ENCODE measurements at regions not wholly inside any gene's neighbourhood (a gene's known extent, or its start where the extent isn't known, plus 50 kb on each side); places are given as distances from the start of the nearest gene placed in this dataset.
"Not testable (repeated sequence)": the region's sequence is repeated elsewhere in the genome, so short reads cannot be mapped to it uniquely, and the experiment has no call there.

GRCh38 chr4:26218677-26219605 lies 101.9 kb upstream of the RBPJ start:
- no peak for DNase-seq

- DNase-seq: no peak
Measured at GRCh38 chr4:26220696-26221095, 100.1 kb upstream of the RBPJ start.

- no peak for DNase-seq
Measured at GRCh38 chr4:26223155-26223554, 97.7 kb upstream of the RBPJ start.

GRCh38 chr4:26226629-26227376 lies 94.0 kb upstream of the RBPJ start:
- DNase-seq: no peak

- no peak for DNase-seq
Measured at GRCh38 chr4:26227601-26228229, 93.1 kb upstream of the RBPJ start.

GRCh38 chr4:26228883-26229282 lies 91.9 kb upstream of the RBPJ start:
- DNase-seq: no peak

- DNase-seq: no peak
Measured at GRCh38 chr4:26229974-26230373, 90.8 kb upstream of the RBPJ start.

GRCh38 chr4:26233350-26233749 lies 87.5 kb upstream of the RBPJ start:
- no peak for DNase-seq

GRCh38 chr4:26235500-26235899 lies 85.3 kb upstream of the RBPJ start:
- DNase-seq: peak; percentile 59

- DNase-seq: no peak
Measured at GRCh38 chr4:26237916-26238315, 82.9 kb upstream of the RBPJ start.

- peak; percentile 86 for DNase-seq
Measured at GRCh38 chr4:26238426-26238777, 82.4 kb upstream of the RBPJ start.

- DNase-seq: peak; percentile 86
Measured at GRCh38 chr4:26238778-26239679, 81.8 kb upstream of the RBPJ start.

GRCh38 chr4:26239801-26240200 lies 81.0 kb upstream of the RBPJ start:
- DNase-seq: no peak

GRCh38 chr4:26241179-26241578 lies 79.6 kb upstream of the RBPJ start:
- DNase-seq: no peak

- no peak for DNase-seq
Measured at GRCh38 chr4:26242451-26242850, 78.4 kb upstream of the RBPJ start.

GRCh38 chr4:26244138-26244537 lies 76.7 kb upstream of the RBPJ start:
- not testable (repeated sequence) for DNase-seq

- peak; percentile 67 for DNase-seq
Measured at GRCh38 chr4:26248647-26249046, 72.2 kb upstream of the RBPJ start.

GRCh38 chr4:26252349-26253025 lies 68.3 kb upstream of the RBPJ start:
- DNase-seq: no peak

GRCh38 chr4:26253968-26254367 lies 66.8 kb upstream of the RBPJ start:
- no peak for DNase-seq

- no peak for DNase-seq
Measured at GRCh38 chr4:26255989-26256388, 64.8 kb upstream of the RBPJ start.

- not testable (repeated sequence) for DNase-seq
Measured at GRCh38 chr4:26257444-26257843, 63.4 kb upstream of the RBPJ start.

GRCh38 chr4:26257850-26258249 lies 63.0 kb upstream of the RBPJ start:
- no peak for DNase-seq

Measured in NCI-H345 (cell line).